Fibroblast of the conjunctiva (primary cell): ENCODE measurements at regions not wholly inside any gene's neighbourhood (a gene's known extent, or its start where the extent isn't known, plus 50 kb on each side); places are given as distances from the start of the nearest gene placed in this dataset.
A peak's percentile ranks its signal among the peaks of the same experiment; 100 is the strongest.
"Not testable (repeated sequence)": the region's sequence is repeated elsewhere in the genome, so short reads cannot be mapped to it uniquely, and the experiment has no call there.

ENCODE experiments used
- DNase-seq: peaks from one replicate; pipeline ENCODE4 v3.0.0-alpha.2; 2010; ENCODE audit warnings: low read depth

DNA sequence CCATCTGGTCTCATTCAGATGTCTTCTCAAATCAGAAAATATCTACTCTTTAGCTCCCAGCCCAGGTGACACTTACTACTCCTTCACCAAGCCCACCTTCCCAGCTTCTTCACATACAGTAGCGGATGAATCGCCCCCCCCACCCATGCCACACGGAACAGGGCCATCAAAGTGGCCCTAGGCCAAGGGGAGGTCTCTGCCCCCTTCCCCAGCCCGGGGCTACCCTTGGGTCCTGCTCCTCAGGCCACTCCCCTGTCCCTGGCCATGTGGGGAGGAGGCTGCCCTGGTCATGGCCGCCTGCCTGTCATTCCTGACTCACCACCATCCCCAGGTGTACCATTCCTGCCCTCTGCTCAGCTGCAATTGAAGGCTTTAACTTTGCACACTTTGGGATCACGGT is 142.8 kb downstream of the NECTIN1 start:
- DNase-seq: no peak

GRCh38 chr11:119585043-119585781 is 143.8 kb downstream of the NECTIN1 start:
- DNase-seq: no peak

DNA sequence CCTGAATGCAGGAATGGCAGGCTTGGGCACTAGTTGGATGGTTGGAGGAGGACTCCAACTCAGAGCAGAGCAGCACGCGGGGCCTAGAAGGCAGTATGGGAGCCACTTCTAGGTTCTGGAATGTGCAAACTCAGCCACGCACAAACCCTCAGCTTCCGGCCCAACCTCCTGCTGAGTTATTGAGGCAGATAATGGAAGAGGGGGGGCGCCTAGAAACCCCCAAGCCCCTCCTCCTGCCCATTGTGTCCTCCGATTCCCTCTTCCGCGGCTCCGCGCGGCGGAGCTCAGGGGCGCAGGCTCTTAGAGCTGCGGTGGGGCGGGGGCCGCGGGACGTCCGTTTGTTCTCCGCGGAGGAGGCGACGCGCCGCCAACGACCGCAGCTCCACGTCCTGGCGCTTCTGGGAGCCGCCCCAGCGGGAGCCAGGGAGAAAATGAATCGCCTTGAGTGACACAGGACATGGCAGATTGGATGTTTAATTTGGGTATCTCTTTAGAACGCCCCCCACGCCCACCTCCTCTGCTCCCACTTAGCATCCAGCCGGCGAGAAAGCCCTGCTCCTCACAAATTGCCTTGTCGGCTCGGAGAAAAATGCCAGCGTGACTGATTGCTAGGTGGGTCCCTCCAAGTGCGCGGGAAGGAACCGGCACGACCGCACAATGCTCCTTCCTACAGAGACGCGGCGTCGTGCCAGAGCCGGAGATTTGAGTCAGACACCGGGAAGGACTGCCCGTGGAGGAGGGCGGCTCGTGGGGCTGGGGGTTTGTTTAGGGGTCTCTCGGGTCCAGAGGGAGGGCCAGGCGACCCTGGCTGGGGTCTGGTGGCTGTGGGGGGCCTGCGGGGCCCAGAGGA is 144.6 kb downstream of the NECTIN1 start:
- no peak for DNase-seq

GRCh38 chr11:119583585-119583984 is 145.4 kb downstream of the NECTIN1 start:
- no peak for DNase-seq

DNA sequence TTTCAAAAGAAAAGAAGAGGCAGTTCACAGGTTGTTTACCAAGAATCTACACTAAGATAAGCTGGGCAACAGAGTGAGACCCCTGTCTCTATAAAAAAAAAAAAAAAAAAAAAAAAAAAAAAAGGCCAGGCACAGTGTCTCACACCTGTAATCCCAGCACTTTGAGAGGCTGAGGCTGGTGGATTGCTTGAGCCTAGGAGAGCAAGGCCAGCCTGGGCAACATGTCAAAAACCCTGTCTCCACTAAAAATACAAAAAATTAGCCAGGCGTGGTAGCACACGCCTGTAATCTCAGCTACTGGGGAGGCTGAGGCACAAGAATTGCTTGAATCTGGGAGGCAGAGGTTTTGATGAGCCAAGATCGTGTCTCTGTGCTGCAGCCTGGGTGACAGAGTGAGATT is 147.6 kb downstream of the NECTIN1 start:
- not testable (repeated sequence) for DNase-seq

DNA sequence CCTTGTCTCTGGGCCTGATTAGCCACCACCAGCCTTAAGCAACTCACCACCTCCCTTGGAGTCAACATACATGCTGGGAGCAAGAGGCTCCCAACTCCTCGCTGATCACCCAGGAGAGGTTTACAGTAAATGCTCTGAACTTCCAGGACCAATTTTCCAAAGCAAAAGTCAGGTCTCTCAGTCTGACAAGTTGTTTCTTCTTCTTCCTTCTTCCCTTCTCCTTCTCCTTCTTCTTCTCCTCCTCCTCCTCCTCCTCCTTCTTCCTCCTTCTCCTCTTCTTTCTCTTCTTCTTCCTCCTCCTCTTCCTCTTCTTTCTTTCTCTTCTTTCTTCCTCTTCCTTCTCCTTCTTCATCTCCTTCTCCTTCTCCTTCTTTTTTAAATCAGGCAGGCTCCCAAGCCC is 148.2 kb downstream of the NECTIN1 start:
- no peak for DNase-seq

DNA sequence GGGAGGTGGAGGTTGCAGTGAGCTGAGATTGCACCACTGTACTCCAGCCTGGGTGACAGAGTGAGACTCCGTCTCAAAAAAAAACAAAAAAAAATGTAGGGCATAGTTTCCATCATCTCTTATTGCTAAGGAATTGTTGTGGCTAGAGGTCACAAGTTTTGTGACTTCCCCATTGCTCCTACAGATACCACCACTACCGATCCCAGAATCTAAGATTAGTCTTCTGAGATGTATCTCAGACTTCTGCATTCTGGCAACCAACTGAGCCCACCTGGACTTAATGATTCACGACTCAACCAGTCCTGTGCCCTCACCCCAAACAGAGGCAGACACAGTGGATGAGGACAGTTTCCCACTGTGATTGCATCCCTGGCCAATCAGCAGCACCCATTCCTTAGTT is 148.9 kb downstream of the NECTIN1 start:
- no peak for DNase-seq

- DNase-seq: no peak
Measured at GRCh38 chr11:119578521-119579191, 150.3 kb downstream of the NECTIN1 start.

- DNase-seq: no peak
Measured at GRCh38 chr11:119573858-119574257, 150.9 kb upstream of the THY1 start.

GRCh38 chr11:119572481-119573424 is 149.8 kb upstream of the THY1 start:
- no peak for DNase-seq

GRCh38 chr11:119571311-119571710 is 148.3 kb upstream of the THY1 start:
- DNase-seq: no peak

- peak; percentile 59 for DNase-seq
Measured at GRCh38 chr11:119567688-119568582, 145.0 kb upstream of the THY1 start.

GRCh38 chr11:119566319-119566718 is 143.3 kb upstream of the THY1 start:
- DNase-seq: no peak

GRCh38 chr11:119565693-119566092 is 142.7 kb upstream of the THY1 start:
- not testable (repeated sequence) for DNase-seq

DNA sequence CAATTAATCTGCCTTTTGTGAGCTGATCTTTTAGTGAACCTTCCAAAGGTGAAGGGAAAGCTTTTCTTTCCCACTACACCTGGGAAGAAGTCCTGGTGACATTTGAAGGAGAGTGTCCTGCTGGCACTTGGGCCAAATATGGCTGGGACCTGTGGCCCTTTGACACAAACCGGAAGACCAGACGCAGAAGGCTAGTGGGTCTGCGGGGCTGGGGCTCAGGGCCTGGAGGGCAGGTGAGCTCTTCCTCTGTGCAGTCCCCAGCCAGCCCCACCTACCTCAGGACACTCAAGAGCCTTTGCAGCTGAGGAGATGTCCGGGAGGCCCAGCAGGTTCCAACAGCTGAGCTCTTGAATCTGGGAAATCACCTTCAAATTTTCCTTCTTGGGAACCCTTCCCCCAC is 138.0 kb upstream of the THY1 start:
- no peak for DNase-seq

GRCh38 chr11:119560291-119560690 is 137.3 kb upstream of the THY1 start:
- no peak for DNase-seq

DNA sequence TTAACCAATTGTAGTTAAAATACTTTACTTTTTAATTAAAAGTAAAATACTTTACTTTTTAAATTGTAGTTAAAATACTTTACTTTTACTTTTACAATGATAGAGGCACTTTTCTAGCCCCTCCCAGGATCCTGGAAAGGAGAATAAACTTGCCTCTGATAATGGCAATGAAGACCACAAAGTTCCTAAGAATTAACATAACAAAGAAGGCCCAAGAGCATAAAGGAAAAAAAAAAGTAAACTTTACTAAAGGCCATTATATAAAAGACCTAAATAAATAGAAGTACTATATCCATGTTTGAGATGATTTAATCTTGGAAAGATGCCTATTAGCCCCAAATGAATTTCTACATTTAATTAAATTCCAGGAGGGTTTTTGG is 129.1 kb upstream of the THY1 start:
- no peak for DNase-seq

GRCh38 chr11:119551420-119552105 is 128.6 kb upstream of the THY1 start:
- no peak for DNase-seq

DNA sequence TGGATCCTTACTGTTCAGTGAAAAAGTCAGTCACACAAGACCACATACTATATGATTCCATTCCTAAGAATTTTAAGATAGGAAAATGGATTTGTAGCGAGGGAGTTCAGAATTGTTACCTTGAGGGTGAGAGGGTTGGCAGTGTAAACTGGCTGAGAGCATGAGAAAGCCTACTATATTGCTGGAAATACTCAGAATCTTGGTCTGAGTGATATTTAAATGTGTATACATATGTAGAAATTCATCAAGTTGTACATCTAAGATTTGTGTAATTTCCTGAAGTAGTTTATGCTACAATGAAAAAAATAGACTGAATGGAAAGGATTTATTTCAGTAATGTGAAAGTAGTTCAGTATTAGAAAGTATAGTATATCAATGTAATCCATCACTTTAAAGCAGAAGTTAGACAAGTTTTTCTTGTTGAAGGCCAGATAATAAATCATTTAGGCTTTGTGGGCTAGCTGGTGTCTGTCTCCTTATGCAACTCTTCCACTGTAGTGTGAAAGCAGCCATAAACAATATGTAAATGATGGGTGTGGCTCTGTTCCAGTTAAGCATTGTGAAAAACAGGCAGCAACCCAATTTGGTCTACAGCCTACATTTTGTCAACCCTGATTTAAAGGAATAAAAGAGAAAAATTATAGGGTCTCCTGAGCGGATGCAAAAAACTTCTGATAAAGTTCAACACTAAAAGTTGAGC is 127.2 kb upstream of the THY1 start:
- DNase-seq: no peak
